ENCODE measurements at regions not wholly inside any gene's neighbourhood (a gene's known extent, or its start where the extent isn't known, plus 50 kb on each side); places are given as distances from the start of the nearest gene placed in this dataset.

DNA sequence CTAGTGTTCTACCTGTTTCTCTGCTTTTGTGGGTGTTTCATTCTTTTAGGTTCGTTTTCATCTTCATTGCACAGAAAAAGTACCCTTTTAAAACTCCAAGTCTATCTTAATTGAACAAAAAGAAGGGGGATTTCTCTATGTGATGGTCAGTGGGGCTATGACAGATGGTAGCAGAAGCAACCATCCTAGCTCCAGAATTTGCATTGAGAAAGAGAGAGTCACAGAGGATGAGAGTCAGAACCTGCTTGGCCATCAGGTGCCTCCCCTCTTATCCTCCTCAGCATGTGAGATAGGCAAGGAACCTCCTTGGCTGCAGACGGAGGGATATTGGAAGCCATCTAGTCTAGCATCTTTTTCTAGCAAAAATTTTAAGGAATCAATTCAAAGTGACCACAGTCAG is 398.0 kb upstream of the DCC start (continued):
- TF ChIP-seq, protein P1, sequence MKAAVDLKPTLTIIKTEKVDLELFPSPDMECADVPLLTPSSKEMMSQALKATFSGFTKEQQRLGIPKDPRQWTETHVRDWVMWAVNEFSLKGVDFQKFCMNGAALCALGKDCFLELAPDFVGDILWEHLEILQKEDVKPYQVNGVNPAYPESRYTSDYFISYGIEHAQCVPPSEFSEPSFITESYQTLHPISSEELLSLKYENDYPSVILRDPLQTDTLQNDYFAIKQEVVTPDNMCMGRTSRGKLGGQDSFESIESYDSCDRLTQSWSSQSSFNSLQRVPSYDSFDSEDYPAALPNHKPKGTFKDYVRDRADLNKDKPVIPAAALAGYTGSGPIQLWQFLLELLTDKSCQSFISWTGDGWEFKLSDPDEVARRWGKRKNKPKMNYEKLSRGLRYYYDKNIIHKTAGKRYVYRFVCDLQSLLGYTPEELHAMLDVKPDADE (conservative IDR thresholded peaks at IDR 0.05; ENCODE audit: control insufficient read depth, low read depth, low read length) = no peak
- TF ChIP-seq ZC3H4 (CRISPR knock-in tag; IDR thresholded peaks at IDR 0.05; ENCODE audit: borderline replicate concordance) = no peak
- TF ChIP-seq ZNF124 (CRISPR knock-in tag; IDR thresholded peaks at IDR 0.05) = no peak
- TF ChIP-seq, protein P2, sequence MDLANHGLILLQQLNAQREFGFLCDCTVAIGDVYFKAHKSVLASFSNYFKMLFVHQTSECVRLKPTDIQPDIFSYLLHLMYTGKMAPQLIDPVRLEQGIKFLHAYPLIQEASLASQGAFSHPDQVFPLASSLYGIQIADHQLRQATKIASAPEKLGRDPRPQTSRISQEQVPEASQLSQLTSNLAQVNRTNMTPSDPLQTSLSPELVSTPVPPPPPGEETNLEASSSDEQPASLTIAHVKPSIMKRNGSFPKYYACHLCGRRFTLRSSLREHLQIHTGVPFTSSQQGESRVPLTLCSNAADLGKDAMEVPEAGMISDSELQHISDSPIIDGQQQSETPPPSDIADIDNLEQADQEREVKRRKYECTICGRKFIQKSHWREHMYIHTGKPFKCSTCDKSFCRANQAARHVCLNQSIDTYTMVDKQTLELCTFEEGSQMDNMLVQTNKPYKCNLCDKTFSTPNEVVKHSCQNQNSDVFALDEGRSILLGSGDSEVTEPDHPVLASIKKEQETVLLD (IDR thresholded peaks at IDR 0.05) = no peak
- TF ChIP-seq ZNF695 (CRISPR knock-in tag; IDR thresholded peaks at IDR 0.05) = no peak
- no peak for TF ChIP-seq NCOA2 (IDR thresholded peaks at IDR 0.05; ENCODE audit: partially characterized antibody in 2 of 2)
- no peak for TF ChIP-seq SAFB2 (IDR thresholded peaks at IDR 0.05; ENCODE audit: borderline replicate concordance, low read depth, low read length, severe bottlenecking)
- TF ChIP-seq ZNF318 (IDR thresholded peaks at IDR 0.05; ENCODE audit: borderline replicate concordance in 1 of 2, low read depth in 1 of 2) = no peak
- no peak for TF ChIP-seq ZNF445 (CRISPR knock-in tag; IDR thresholded peaks at IDR 0.05; ENCODE audit: low read depth)
- no peak for TF ChIP-seq SIX5 (IDR thresholded peaks at IDR 0.05; ENCODE audit: borderline replicate concordance in 1 of 2, insufficient read depth in 1 of 2, low read depth in 1 of 2, low read length in 2 of 2)
- TF ChIP-seq KLF6 (CRISPR knock-in tag; IDR thresholded peaks at IDR 0.05; ENCODE audit: borderline replicate concordance) = no peak
- TF ChIP-seq, protein P3, sequence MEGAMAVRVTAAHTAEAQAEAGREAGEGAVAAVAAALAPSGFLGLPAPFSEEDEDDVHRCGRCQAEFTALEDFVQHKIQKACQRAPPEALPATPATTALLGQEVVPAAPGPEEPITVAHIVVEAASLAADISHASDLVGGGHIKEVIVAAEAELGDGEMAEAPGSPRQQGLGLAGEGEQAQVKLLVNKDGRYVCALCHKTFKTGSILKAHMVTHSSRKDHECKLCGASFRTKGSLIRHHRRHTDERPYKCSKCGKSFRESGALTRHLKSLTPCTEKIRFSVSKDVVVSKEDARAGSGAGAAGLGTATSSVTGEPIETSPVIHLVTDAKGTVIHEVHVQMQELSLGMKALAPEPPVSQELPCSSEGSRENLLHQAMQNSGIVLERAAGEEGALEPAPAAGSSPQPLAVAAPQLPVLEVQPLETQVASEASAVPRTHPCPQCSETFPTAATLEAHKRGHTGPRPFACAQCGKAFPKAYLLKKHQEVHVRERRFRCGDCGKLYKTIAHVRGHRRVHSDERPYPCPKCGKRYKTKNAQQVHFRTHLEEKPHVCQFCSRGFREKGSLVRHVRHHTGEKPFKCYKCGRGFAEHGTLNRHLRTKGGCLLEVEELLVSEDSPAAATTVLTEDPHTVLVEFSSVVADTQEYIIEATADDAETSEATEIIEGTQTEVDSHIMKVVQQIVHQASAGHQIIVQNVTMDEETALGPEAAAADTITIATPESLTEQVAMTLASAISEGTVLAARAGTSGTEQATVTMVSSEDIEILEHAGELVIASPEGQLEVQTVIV (CRISPR knock-in tag; IDR thresholded peaks at IDR 0.05; ENCODE audit: borderline replicate concordance) = no peak
- TF ChIP-seq, protein P4, sequence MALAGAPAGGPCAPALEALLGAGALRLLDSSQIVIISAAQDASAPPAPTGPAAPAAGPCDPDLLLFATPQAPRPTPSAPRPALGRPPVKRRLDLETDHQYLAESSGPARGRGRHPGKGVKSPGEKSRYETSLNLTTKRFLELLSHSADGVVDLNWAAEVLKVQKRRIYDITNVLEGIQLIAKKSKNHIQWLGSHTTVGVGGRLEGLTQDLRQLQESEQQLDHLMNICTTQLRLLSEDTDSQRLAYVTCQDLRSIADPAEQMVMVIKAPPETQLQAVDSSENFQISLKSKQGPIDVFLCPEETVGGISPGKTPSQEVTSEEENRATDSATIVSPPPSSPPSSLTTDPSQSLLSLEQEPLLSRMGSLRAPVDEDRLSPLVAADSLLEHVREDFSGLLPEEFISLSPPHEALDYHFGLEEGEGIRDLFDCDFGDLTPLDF (CRISPR knock-in tag; IDR thresholded peaks at IDR 0.05) = no peak

Data from K562 (cell line).